ENCODE measurements at regions not wholly inside any gene's neighbourhood (a gene's known extent, or its start where the extent isn't known, plus 50 kb on each side); places are given as distances from the start of the nearest gene placed in this dataset.
A peak's percentile ranks its signal among the peaks of the same experiment; 100 is the strongest.
"Not testable (repeated sequence)": the region's sequence is repeated elsewhere in the genome, so short reads cannot be mapped to it uniquely, and the experiment has no call there.

GRCh38 chr15:77910030-77910911 lies 167.2 kb downstream of the TBC1D2B start:
- peak; percentile 53 to 88 (median 72) for TF ChIP-seq CTCF (IDR thresholded peaks at IDR 0.05)
- not testable (repeated sequence) for TF ChIP-seq POLR2A (IDR thresholded peaks at IDR 0.05)

Data from heart left ventricle (tissue), 13 donors.